HepG2 (cell line): ENCODE measurements at regions not wholly inside any gene's neighbourhood (a gene's known extent, or its start where the extent isn't known, plus 50 kb on each side); places are given as distances from the start of the nearest gene placed in this dataset.

Experiments
- AHR ChIP-seq: IDR thresholded peaks from 2 replicates; pipeline ENCODE4 v1.6.1; 2018; ENCODE audit warnings: missing genetic modification reagents, missing compliant biosample characterization
- CTCF ChIP-seq: sonication (generic); formaldehyde crosslinking; IDR thresholded peaks from 2 replicates; pipeline ENCODE4 v1.5.0; 2020; ENCODE audit warnings: mild to moderate bottlenecking, missing genetic modification reagents, moderate library complexity
- FOXM1 ChIP-seq: sonication (generic); formaldehyde crosslinking; IDR thresholded peaks from 2 replicates; pipeline ENCODE4 v1.5.0; 2020; ENCODE audit warnings: missing genetic modification reagents
- HNRNPL ChIP-seq: fragments of 200-400 bp; formaldehyde crosslinking; IDR thresholded peaks from 2 replicates; pipeline ENCODE4 v1.6.1; 2017; ENCODE audit warnings: mild to moderate bottlenecking, low read depth, low read length
- HNRNPLL ChIP-seq: fragments of 200-400 bp; formaldehyde crosslinking; IDR thresholded peaks from 2 replicates; pipeline ENCODE4 v1.6.1; 2017; ENCODE audit warnings: mild to moderate bottlenecking, low read depth, low read length; ENCODE audit not compliant: poor library complexity, severe bottlenecking
- PRDM10 ChIP-seq: sonication (generic); formaldehyde crosslinking; IDR thresholded peaks from 2 replicates; pipeline ENCODE4 v1.4.0; 2020; ENCODE audit warnings: low read depth, missing genetic modification reagents
- YY1 ChIP-seq: IDR thresholded peaks from 2 replicates; pipeline ENCODE4 v1.6.1; 2011; ENCODE audit warnings: low read length, low read depth, moderate library complexity, mild to moderate bottlenecking; ENCODE audit not compliant: insufficient read depth, insufficient replicate concordance
- ZBTB33 ChIP-seq: sonication (generic); formaldehyde crosslinking; IDR thresholded peaks from 2 replicates; pipeline ENCODE4 v1.4.0; 2020; ENCODE audit warnings: missing genetic modification reagents
- ZNF282 ChIP-seq: fragments of 450-650 bp; IDR thresholded peaks from 2 replicates; pipeline ENCODE4 v1.6.1; 2018; ENCODE audit not compliant: partially characterized antibody
- ZNF44 ChIP-seq: sonication (generic); formaldehyde crosslinking; IDR thresholded peaks from 2 replicates; pipeline ENCODE4 v1.5.1; 2020; ENCODE audit warnings: mild to moderate bottlenecking, missing genetic modification reagents
- ZNF687 ChIP-seq: sonication (generic); formaldehyde crosslinking; IDR thresholded peaks from 2 replicates; pipeline ENCODE4 v1.5.1; 2020; ENCODE audit warnings: mild to moderate bottlenecking, missing genetic modification reagents, moderate library complexity
- ZNF710 ChIP-seq: sonication (generic); formaldehyde crosslinking; IDR thresholded peaks from 2 replicates; pipeline ENCODE4 v1.5.0; 2020; ENCODE audit warnings: mild to moderate bottlenecking, missing genetic modification reagents, borderline replicate concordance

- TF ChIP-seq ZNF710 (CRISPR knock-in tag): no peak
- TF ChIP-seq FOXM1 (CRISPR knock-in tag): no peak
- TF ChIP-seq PRDM10 (CRISPR knock-in tag): no peak
- TF ChIP-seq CTCF (CRISPR knock-in tag): no peak
- no peak for TF ChIP-seq ZNF687 (CRISPR knock-in tag)
- TF ChIP-seq HNRNPL: no peak
- no peak for TF ChIP-seq ZBTB33
- TF ChIP-seq HNRNPLL: no peak
- TF ChIP-seq ZNF44 (CRISPR knock-in tag): no peak
- TF ChIP-seq YY1: no peak
- TF ChIP-seq AHR: no peak
- TF ChIP-seq ZNF282: no peak
These were observed 384.7 kb upstream of the FZD8 start for GRCh38 chr10:36026656-36027390.
